HG02852 (cell line): ENCODE measurements at regions not wholly inside any gene's neighbourhood (a gene's known extent, or its start where the extent isn't known, plus 50 kb on each side); places are given as distances from the start of the nearest gene placed in this dataset.
"Not testable (repeated sequence)": the region's sequence is repeated elsewhere in the genome, so short reads cannot be mapped to it uniquely, and the experiment has no call there.

Experiments
- ATAC-seq: cut with Tn5 transposase; IDR thresholded peaks from one replicate; pipeline ENCODE4 v1.9.1; 2021; ENCODE audit warnings: mild to moderate bottlenecking, moderate library complexity; ENCODE audit not compliant: unreplicated experiment

GRCh38 chr1:184889166-184889565 is 85.1 kb downstream of the NIBAN1 start:
- no peak for ATAC-seq

GRCh38 chr1:184888505-184888904 is 85.8 kb downstream of the NIBAN1 start:
- ATAC-seq, result no peak

GRCh38 chr1:184882957-184883815 is 91.1 kb downstream of the NIBAN1 start:
- ATAC-seq, result no peak

GRCh38 chr1:184881941-184882913 is 92.1 kb downstream of the NIBAN1 start:
- ATAC-seq, result peak; percentile 61

- no peak for ATAC-seq
These were observed 94.3 kb downstream of the NIBAN1 start for GRCh38 chr1:184879876-184880557.

GRCh38 chr1:184878602-184879001 is 95.7 kb downstream of the NIBAN1 start:
- ATAC-seq, result no peak

- no peak for ATAC-seq
These were observed 96.3 kb downstream of the NIBAN1 start for GRCh38 chr1:184878002-184878401.

GRCh38 chr1:184876015-184876414 is 98.3 kb downstream of the NIBAN1 start:
- ATAC-seq, result not testable (repeated sequence)

- ATAC-seq, result no peak
These were observed 99.1 kb downstream of the NIBAN1 start for GRCh38 chr1:184875218-184875617.

- no peak for ATAC-seq
These were observed 104.0 kb downstream of the NIBAN1 start for GRCh38 chr1:184870319-184870718.

GRCh38 chr1:184867866-184868689 is 106.2 kb downstream of the NIBAN1 start:
- no peak for ATAC-seq

- peak; percentile 91 for ATAC-seq
These were observed 107.1 kb downstream of the NIBAN1 start for GRCh38 chr1:184866991-184867788.

- peak; percentile 29 for ATAC-seq
These were observed 107.7 kb downstream of the NIBAN1 start for GRCh38 chr1:184866586-184866985.

- ATAC-seq, result no peak
These were observed 108.5 kb downstream of the NIBAN1 start for GRCh38 chr1:184865831-184866230.

- no peak for ATAC-seq
These were observed 107.2 kb upstream of the EDEM3 start for GRCh38 chr1:184861755-184862336.

GRCh38 chr1:184860985-184861754 is 106.5 kb upstream of the EDEM3 start:
- peak; percentile 61 for ATAC-seq

- peak; percentile 13 for ATAC-seq
These were observed 105.9 kb upstream of the EDEM3 start for GRCh38 chr1:184860535-184860934.
